Astrocyte of the spinal cord (primary cell): ENCODE measurements at regions not wholly inside any gene's neighbourhood (a gene's known extent, or its start where the extent isn't known, plus 50 kb on each side); places are given as distances from the start of the nearest gene placed in this dataset.

Source experiments
- DNase-seq: peaks from one replicate; pipeline ENCODE4 v3.0.0; 2011; ENCODE audit warnings: low read depth, low spot score
- H3K4me3 ChIP-seq: 2 replicates; pipeline ENCODE4 v1.5.1; 2011; ENCODE audit warnings: low read depth, mild to moderate bottlenecking, low read length, moderate library complexity
- in situ Hi-C: cut with HindIII; loops from 2 replicates; pipeline ENCODE4 v1.10.0; 2017; ENCODE audit warnings: low sequenced_read_pairs
- TF ChIP-seq, protein P1 (sequence below): IDR thresholded peaks from 2 replicates; pipeline ENCODE4 v1.5.1; 2012; ENCODE audit warnings: low read depth, mild to moderate bottlenecking, low read length, inconsistent platforms

DNA sequence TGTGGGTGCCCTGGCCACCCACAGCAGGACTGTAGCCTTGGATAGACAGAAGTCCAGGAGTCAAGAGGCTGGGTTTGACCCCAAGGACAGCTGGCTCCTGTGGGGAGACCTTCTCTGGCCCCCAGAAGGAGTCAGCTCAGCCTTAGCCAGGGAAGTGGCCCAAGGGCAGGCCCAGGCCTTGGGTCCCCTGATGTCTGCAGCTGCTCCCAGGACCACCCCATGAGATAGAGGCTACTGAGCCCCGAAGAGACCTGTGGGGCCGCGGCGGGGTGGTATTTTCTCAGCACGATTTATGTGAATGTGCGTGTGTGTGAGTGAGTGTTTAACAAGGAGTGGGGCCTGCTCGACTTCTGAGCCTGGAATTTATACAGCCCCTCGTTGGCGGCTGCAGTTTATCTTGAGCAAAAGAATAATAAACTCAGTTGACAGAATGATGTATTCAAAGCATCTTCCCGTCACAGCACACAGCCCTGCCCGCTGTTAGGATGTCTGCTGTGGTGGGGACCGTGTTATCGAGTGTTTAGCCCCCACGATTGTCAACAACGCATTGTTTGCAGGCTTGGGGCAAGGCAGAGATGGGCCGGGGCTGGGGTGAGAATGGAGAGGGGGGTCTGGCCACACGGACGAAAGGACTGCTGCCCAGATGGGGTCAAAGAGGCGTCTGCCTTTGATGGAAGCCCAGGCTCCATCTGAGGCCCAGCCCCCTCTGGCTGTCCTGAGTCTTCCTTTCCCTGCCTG is 163.3 kb downstream of the VEGFA start:
- H3K4me3 ChIP-seq: no peak overlapping the region
- TF ChIP-seq, protein P1, sequence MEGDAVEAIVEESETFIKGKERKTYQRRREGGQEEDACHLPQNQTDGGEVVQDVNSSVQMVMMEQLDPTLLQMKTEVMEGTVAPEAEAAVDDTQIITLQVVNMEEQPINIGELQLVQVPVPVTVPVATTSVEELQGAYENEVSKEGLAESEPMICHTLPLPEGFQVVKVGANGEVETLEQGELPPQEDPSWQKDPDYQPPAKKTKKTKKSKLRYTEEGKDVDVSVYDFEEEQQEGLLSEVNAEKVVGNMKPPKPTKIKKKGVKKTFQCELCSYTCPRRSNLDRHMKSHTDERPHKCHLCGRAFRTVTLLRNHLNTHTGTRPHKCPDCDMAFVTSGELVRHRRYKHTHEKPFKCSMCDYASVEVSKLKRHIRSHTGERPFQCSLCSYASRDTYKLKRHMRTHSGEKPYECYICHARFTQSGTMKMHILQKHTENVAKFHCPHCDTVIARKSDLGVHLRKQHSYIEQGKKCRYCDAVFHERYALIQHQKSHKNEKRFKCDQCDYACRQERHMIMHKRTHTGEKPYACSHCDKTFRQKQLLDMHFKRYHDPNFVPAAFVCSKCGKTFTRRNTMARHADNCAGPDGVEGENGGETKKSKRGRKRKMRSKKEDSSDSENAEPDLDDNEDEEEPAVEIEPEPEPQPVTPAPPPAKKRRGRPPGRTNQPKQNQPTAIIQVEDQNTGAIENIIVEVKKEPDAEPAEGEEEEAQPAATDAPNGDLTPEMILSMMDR: no peak
- in situ Hi-C loops: no loop called here
- DNase-seq: peak; percentile 40

DNA sequence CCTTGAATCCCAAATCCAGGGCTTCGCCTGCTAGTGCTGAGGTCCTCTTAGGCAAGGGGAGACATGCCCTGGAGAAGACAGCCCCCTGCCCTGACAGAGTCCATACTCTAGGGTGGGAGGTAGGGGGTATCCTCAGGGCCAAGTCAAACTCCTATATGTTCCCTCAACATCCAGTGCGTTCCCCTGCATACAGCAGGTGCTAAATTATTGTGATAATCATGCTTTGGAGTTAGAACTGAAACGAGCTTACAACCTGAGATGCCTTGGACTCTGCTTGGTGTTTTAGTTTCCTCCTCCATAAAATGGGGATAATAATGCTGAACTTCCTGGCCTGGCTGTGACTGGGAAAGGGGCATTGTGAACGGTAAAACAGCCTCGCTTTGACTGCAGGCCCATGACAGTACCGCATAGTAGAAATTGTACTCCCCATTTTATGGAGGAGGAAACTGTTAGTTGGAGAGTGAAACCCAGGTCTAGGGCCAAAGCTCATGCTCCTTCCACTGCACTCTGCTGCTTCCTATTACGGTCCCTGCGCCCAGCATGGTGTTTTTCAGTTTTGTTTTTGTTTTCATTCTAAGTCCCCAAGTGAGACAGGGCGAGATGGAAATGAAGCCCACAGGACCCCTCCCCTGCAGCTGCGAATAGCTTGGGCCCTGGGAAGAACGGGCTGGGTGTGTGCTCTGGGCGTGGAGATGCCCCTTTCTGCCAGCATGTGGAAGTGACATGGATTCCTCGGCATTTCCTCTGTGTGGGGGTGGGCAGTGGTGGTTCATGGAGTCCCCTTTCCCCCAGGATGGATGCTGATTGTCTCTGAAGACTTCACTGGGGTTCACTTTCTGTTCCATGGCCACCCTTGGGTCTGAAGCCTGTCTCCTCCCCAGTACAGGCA is 162.5 kb downstream of the VEGFA start:
- TF ChIP-seq, protein P1: no peak
- DNase-seq: no peak
- in situ Hi-C loops: no loop called here
- no peak overlapping the region for H3K4me3 ChIP-seq

DNA sequence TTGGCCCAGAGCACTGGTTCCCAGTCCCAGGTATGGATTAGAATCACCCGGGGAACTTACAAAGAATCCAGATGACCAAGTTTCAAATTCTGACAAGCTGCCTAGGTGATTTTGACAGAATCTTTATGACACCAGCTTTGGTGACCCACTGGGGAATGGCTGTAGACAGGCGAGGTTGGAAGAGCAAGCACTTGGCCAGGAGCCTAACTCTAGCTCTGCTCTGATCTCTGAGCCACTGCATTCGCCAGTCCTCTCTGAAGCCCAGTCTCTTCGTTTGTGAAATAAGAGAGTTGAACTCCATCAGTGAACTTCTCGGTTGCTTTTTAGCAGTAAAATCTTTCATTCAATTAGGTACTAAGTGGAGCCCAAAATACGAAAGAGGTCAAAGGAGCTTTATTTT is 161.2 kb downstream of the VEGFA start:
- DNase-seq: no peak
- H3K4me3 ChIP-seq: no peak overlapping the region
- TF ChIP-seq, protein P1: no peak
- in situ Hi-C loops: no loop called here

DNA sequence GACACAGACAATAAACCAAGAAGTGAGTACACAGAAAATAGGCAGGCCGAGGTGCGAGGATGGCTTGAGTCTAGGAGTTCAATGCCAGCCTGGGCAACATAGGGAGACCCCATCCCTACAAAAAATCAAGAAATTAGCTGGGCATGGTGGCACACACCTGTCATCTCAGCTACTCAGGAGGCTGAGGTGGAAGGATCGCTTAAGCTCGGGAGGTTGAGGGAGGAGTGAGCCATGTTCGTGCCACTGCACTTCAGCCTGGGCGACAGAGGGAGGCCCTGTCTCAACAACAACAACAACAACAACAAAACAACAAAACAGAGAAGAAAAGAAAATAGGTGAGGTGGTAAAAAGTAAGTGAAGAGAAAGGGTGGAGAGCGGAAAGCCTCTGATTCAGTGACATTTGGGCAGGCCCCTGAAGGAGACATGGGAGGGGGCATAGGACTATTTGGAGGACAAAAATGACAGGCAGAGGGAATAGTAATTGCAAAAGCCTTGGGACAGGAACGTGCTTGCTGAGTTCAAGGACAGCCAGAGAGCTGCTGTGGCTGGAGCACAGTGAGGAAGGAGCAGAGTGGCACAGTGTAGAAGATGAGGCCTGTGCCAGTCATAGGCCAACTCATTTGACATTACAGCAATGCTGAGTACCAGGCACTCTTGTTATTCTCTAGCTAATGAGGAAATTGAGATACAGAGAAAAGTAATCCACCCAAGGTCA is 160.6 kb downstream of the VEGFA start:
- H3K4me3 ChIP-seq: no peak overlapping the region
- in situ Hi-C loops: no loop called here
- TF ChIP-seq, protein P1: no peak
- DNase-seq: no peak

DNA sequence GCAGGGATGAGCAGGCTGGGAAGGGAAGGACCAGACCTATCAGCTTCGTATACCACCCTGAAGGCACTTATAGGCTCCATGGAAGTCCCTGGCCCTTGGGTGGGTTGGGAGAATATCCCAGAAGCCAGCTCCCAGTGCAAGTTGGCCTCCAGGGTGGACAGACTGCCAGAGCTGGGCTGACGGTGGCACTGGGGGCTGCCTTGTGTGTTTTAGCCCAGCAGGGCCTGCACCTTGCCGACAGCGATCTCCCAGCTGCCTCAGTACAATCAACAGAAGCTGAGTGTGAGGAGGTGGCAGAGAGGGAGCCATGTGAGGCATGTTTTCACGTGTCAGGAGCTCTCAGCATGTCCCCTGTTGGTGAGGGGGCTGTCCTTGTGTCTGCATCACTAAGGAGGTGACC is 159.5 kb downstream of the VEGFA start:
- no peak for DNase-seq
- in situ Hi-C loops: no loop called here
- no peak overlapping the region for H3K4me3 ChIP-seq
- TF ChIP-seq, protein P1: no peak

DNA sequence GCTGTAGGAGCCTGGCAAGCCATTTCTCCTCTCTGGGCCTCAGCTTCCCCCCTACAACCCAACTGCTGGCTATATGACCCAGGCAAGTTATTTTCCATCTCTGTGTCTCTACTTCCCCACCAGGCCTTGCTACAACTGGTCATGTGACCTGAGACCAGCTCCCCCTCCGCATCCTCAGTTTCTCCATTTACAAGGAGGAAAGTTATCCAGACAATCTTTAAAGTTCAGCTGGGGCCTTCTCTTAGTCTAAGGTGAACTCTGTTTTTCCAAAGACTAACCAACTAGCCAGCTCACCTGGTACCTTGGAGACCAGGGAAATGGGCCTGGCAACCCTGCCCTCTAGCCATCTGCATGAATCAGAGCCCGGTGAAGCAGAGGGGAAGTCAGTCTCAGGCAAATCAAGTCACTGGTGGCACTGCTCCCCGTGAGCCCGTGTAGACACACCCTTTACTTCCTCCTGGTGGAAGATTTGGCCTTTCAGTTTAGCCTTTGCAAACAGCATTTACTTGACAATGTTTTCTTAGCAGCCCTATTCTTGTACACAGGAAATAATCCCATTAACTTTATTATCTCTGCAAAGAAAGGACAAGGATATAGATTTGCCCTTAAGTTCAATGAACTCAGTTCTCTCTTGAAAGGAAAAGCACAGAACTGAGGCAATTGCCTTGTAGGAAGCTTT is 157.7 kb downstream of the VEGFA start:
- in situ Hi-C loops: no loop called here
- TF ChIP-seq, protein P1: no peak
- no peak for DNase-seq
- H3K4me3 ChIP-seq: no peak overlapping the region
